B cell (primary cell): ENCODE measurements at regions not wholly inside any gene's neighbourhood (a gene's known extent, or its start where the extent isn't known, plus 50 kb on each side); places are given as distances from the start of the nearest gene placed in this dataset.

Experiments used
- ATAC-seq: fragments of 200-7000 bp; cut with Tn5 transposase; one replicate; pipeline ENCODE4 v1.10.0; 2021; ENCODE audit warnings: low read depth, mild to moderate bottlenecking, moderate number of reproducible peaks, moderate library complexity
- CTCF ChIA-PET: fragments of 350-600 bp; sonication (Branson Sonifier 250); formaldehyde crosslinking; loops from one replicate; lab custom pipeline; 2021; ENCODE audit warnings: antibody characterized with exemption, inconsistent platforms; lab: Charles Lee
- POLR2A ChIA-PET: fragments of 350-600 bp; sonication (Branson Sonifier 250); formaldehyde crosslinking; loops from one replicate; lab custom pipeline; 2021; ENCODE audit warnings: antibody characterized with exemption; lab: Charles Lee
- DNase-seq: peaks from one replicate; pipeline ENCODE4 v3.0.0; 2013
- H2AFZ ChIP-seq: 2 replicates; pipeline ENCODE4 v1.6.1; 2012; ENCODE audit warnings: mild to moderate bottlenecking, low read depth, low read length; ENCODE audit not compliant: insufficient read depth, poor library complexity, severe bottlenecking
- H3K27ac ChIP-seq, 2 donors: 1 replicate in 1 of 2; 2 replicates in 1 of 2; pipeline ENCODE4 v1.5.1; 2012 to 2013; ENCODE audit warnings: low read length in 2 of 2, mild to moderate bottlenecking in 2 of 2, moderate library complexity in 1 of 2
- H3K27me3 ChIP-seq, 4 experiments: fragments of 200-600 bp in 1 of 4; sonication (generic) in 1 of 4; replicated peaks in 1 of 4; 1 replicate in 2 of 4; 2 replicates in 2 of 4; pipeline versions ENCODE4 v1.6.1 to v1.7.0; 2013 to 2016; ENCODE audit warnings: low read length in 3 of 4, mild to moderate bottlenecking in 2 of 4, mixed read lengths in 1 of 4, moderate library complexity in 1 of 4; ENCODE audit not compliant: insufficient read depth in 4 of 4, control insufficient read depth in 3 of 4; ENCODE audit errors: control extremely low read depth in 1 of 4
- H3K36me3 ChIP-seq, 2 experiments: replicated peaks in 1 of 2; 1 replicate in 1 of 2; 2 replicates in 1 of 2; pipeline versions ENCODE4 v1.6.1 to v1.7.1; 2013; ENCODE audit warnings: low read length in 1 of 2; ENCODE audit not compliant: insufficient read depth in 2 of 2, control insufficient read depth in 1 of 2; ENCODE audit errors: control extremely low read depth in 1 of 2, extremely low read depth in 1 of 2
- H3K4me1 ChIP-seq, 2 donors: fragments of 200-600 bp in 1 of 2; sonication (generic) in 1 of 2; 1 replicate in 1 of 2; 2 replicates in 1 of 2; pipeline versions ENCODE4 v1.5.1 to v1.6.1; 2013 to 2017; ENCODE audit warnings: low read length in 2 of 2; ENCODE audit not compliant: control insufficient read depth in 2 of 2, insufficient read depth in 2 of 2
- H3K4me2 ChIP-seq: replicated peaks from 2 replicates; pipeline ENCODE3; 2012; ENCODE audit warnings: mild to moderate bottlenecking, low read depth, low read length; ENCODE audit not compliant: poor library complexity, severe bottlenecking
- H3K4me3 ChIP-seq, 5 experiments: fragments of 200-600 bp in 1 of 5; sonication (generic) in 1 of 5; 1 replicate in 3 of 5; 2 replicates in 2 of 5; pipeline versions ENCODE4 v1.5.1 to v1.7.0; 2011 to 2016; ENCODE audit warnings: low read length in 4 of 5, mild to moderate bottlenecking in 4 of 5, low read depth in 2 of 5, control low read depth in 1 of 5, moderate library complexity in 1 of 5; ENCODE audit not compliant: insufficient read depth in 1 of 5; ENCODE audit errors: control extremely low read depth in 1 of 5, extremely low read depth in 1 of 5
- H3K79me2 ChIP-seq: fragments of 200-600 bp; sonication (generic); one replicate; pipeline ENCODE4 v1.6.0; 2016; ENCODE audit warnings: low read length; ENCODE audit not compliant: control insufficient read depth, insufficient read depth
- H3K9ac ChIP-seq: fragments of 200-600 bp; sonication (generic); 2 replicates; pipeline ENCODE4 v1.6.1; 2017; ENCODE audit warnings: mild to moderate bottlenecking, low read length, moderate library complexity
- H3K9me3 ChIP-seq, 3 donors: one replicate each; pipeline versions ENCODE4 v1.6.1 to v1.7.1; 2013; ENCODE audit warnings: low read length in 2 of 3; ENCODE audit not compliant: control insufficient read depth in 2 of 3, insufficient read depth in 1 of 3; ENCODE audit errors: control extremely low read depth in 1 of 3
- H4K20me1 ChIP-seq: 2 replicates; pipeline ENCODE4 v1.6.0; 2012; ENCODE audit warnings: mild to moderate bottlenecking, low read length; ENCODE audit not compliant: insufficient read depth, control insufficient read depth, poor library complexity, severe bottlenecking
- H3K27ac Mint-ChIP-seq: one replicate; pipeline ENCODE4 v1.8.0; 2021; ENCODE audit warnings: mixed read lengths
- H3K27me3 Mint-ChIP-seq: one replicate; pipeline ENCODE4 v1.8.0; 2021; ENCODE audit warnings: mixed read lengths
- H3K4me1 Mint-ChIP-seq: one replicate; pipeline ENCODE4 v1.8.0; 2021; ENCODE audit warnings: mixed read lengths
- H3K4me3 Mint-ChIP-seq: one replicate; pipeline ENCODE4 v1.8.0; 2021; ENCODE audit warnings: mixed read lengths
- H3K9me3 Mint-ChIP-seq: one replicate; pipeline ENCODE4 v1.8.0; 2022; ENCODE audit warnings: mixed read lengths; ENCODE audit not compliant: insufficient read depth
- CTCF ChIP-seq: fragments of 200-600 bp; IDR thresholded peaks from one replicate; pipeline ENCODE4 v1.8.0; 2022; ENCODE audit warnings: antibody characterized with exemption, mild to moderate bottlenecking
- EZH2 ChIP-seq: IDR thresholded peaks from 2 replicates; pipeline ENCODE4 v1.6.1; 2012; ENCODE audit warnings: borderline replicate concordance, low read depth, mild to moderate bottlenecking, moderate library complexity, low read length; ENCODE audit not compliant: insufficient read depth, poor library complexity, severe bottlenecking
- WGBS: methylation state at CpG from one replicate; pipeline ENCODE4 v1.1.5; 2013; ENCODE audit warnings: missing lambda C conversion rate; ENCODE audit not compliant: insufficient coverage; 5-methylcytosine and 5-hydroxymethylcytosine counted together
- intact Hi-C: fragments of 100-400 bp; cut with micrococcal nuclease; formaldehyde crosslinking; loops from one replicate; pipeline ENCODE4 v1.10.0; 2022

GRCh38 chr5:117794847-117795246 lies 1193.5 kb downstream of the DTWD2 start:
- ChIA-PET POLR2A (no interaction called here), CTCF (no interaction called here)
- H3K27me3 ChIP-seq, result no peaks in the 10 kb centered on the region
- Mint-ChIP-seq H3K27me3 (no peaks in the 10 kb centered on the region), H3K27ac (no peak overlapping the region), H3K9me3 (no peaks in the 10 kb centered on the region), H3K4me3 (no peak overlapping the region), H3K4me1 (no peaks in the 10 kb centered on the region)
- H3K4me3 ChIP-seq, result no peak overlapping the region
- no peaks in the 10 kb centered on the region for H3K36me3 ChIP-seq
- H3K9me3 ChIP-seq, result no peaks in the 10 kb centered on the region
- no peaks in the 10 kb centered on the region for H4K20me1 ChIP-seq
- H2AFZ ChIP-seq, result no peak overlapping the region
- intact Hi-C loops, result no loop called here
- no peak overlapping the region for H3K9ac ChIP-seq
- ATAC-seq, result no peak
- no peaks in the 10 kb centered on the region for H3K79me2 ChIP-seq
- no peak overlapping the region for H3K4me2 ChIP-seq
- no CpG with 5 or more reads among the region's 3 CpGs for WGBS
- DNase-seq, result no peak
- H3K4me1 ChIP-seq, result no peaks in the 10 kb centered on the region
- no peak for TF ChIP-seq EZH2
- TF ChIP-seq CTCF, result no peak
- H3K27ac ChIP-seq, result no peak overlapping the region

- no peak for TF ChIP-seq EZH2
- TF ChIP-seq CTCF, result no peak
- no peaks in the 10 kb centered on the region for H3K9me3 Mint-ChIP-seq
- intact Hi-C loops, result no loop called here
- H3K27me3 ChIP-seq, result no peaks in the 10 kb centered on the region
- H3K4me1 Mint-ChIP-seq, result no peaks in the 10 kb centered on the region
- no peak overlapping the region for H3K4me3 ChIP-seq
- no peak overlapping the region for H3K9ac ChIP-seq
- ATAC-seq (no peak), DNase-seq (no peak)
- no peak overlapping the region for H2AFZ ChIP-seq
- H3K79me2 ChIP-seq, result no peaks in the 10 kb centered on the region
- POLR2A ChIA-PET, result no interaction called here
- no peaks in the 10 kb centered on the region for H3K36me3 ChIP-seq
- H3K27me3 Mint-ChIP-seq, result no peaks in the 10 kb centered on the region
- 86% methylated on average over 1 of the region's 5 CpGs for WGBS
- no peak overlapping the region for H3K27ac ChIP-seq
- H4K20me1 ChIP-seq, result no peaks in the 10 kb centered on the region
- no peaks in the 10 kb centered on the region for H3K9me3 ChIP-seq
- H3K4me3 Mint-ChIP-seq, result no peak overlapping the region
- CTCF ChIA-PET, result no interaction called here
- H3K4me1 ChIP-seq, result no peaks in the 10 kb centered on the region
- no peak overlapping the region for H3K27ac Mint-ChIP-seq
- H3K4me2 ChIP-seq, result no peak overlapping the region
Observed at GRCh38 chr5:117793963-117794362, 1194.4 kb downstream of the DTWD2 start.
